Stimulated activated CD4-positive, alpha-beta T cell treated with anti-CD3 and anti-CD28 coated beads, Interleukin-15, amount 100 ng/mL, for 1 hour (primary cell): ENCODE measurements at regions not wholly inside any gene's neighbourhood (a gene's known extent, or its start where the extent isn't known, plus 50 kb on each side); places are given as distances from the start of the nearest gene placed in this dataset.
"Not testable (repeated sequence)": the region's sequence is repeated elsewhere in the genome, so short reads cannot be mapped to it uniquely, and the experiment has no call there.

Experiments used
- DNase-seq, 2 donors: peaks; one replicate each; pipeline ENCODE4 v3.0.0-alpha.2; 2020; ENCODE audit warnings: low read depth in 1 of 2, low spot score in 1 of 2

GRCh38 chr1:95753382-95754016, 519.5 kb downstream of the RWDD3 start:
- no peak for DNase-seq

- no peak for DNase-seq
Measured at GRCh38 chr1:95754412-95754811, 520.4 kb downstream of the RWDD3 start.

- DNase-seq: no peak
Measured at GRCh38 chr1:95766036-95766435, 532.0 kb downstream of the RWDD3 start.

- DNase-seq: no peak
Measured at GRCh38 chr1:95770581-95770980, 536.6 kb downstream of the RWDD3 start.

GRCh38 chr1:95778217-95778616, 544.2 kb downstream of the RWDD3 start:
- no peak for DNase-seq

GRCh38 chr1:95780836-95781235, 546.8 kb downstream of the RWDD3 start:
- no peak for DNase-seq

- DNase-seq: no peak
Measured at GRCh38 chr1:95790136-95790535, 556.1 kb downstream of the RWDD3 start.

- no peak for DNase-seq
Measured at GRCh38 chr1:95793893-95794292, 559.9 kb downstream of the RWDD3 start.

- DNase-seq: not testable (repeated sequence)
Measured at GRCh38 chr1:95797761-95798160, 563.8 kb downstream of the RWDD3 start.

- no peak for DNase-seq
Measured at GRCh38 chr1:95806171-95806570, 572.2 kb downstream of the RWDD3 start.

GRCh38 chr1:95809391-95809790, 575.4 kb downstream of the RWDD3 start:
- no peak for DNase-seq

- DNase-seq: no peak
Measured at GRCh38 chr1:95815511-95815910, 581.5 kb downstream of the RWDD3 start.

GRCh38 chr1:95829556-95829955, 595.5 kb downstream of the RWDD3 start:
- DNase-seq: no peak

GRCh38 chr1:95832370-95832769, 598.4 kb downstream of the RWDD3 start:
- no peak for DNase-seq

GRCh38 chr1:95849439-95849838, 615.4 kb downstream of the RWDD3 start:
- DNase-seq: no peak

GRCh38 chr1:95850165-95850649, 616.2 kb downstream of the RWDD3 start:
- DNase-seq: no peak

GRCh38 chr1:95850763-95851162, 616.8 kb downstream of the RWDD3 start:
- no peak for DNase-seq

- DNase-seq: no peak
Measured at GRCh38 chr1:95852483-95853070, 618.6 kb downstream of the RWDD3 start.

GRCh38 chr1:95854457-95854856, 620.4 kb downstream of the RWDD3 start:
- no peak for DNase-seq

- DNase-seq: no peak
Measured at GRCh38 chr1:95863086-95863485, 629.1 kb downstream of the RWDD3 start.

- no peak for DNase-seq
Measured at GRCh38 chr1:95865769-95866168, 631.8 kb downstream of the RWDD3 start.

GRCh38 chr1:95876276-95876675, 642.3 kb downstream of the RWDD3 start:
- DNase-seq: no peak

GRCh38 chr1:95879498-95880050, 645.6 kb downstream of the RWDD3 start:
- DNase-seq: no peak
